H9 (cell line): ENCODE measurements at regions not wholly inside any gene's neighbourhood (a gene's known extent, or its start where the extent isn't known, plus 50 kb on each side); places are given as distances from the start of the nearest gene placed in this dataset.

Experiments
- DNase-seq: peaks from one replicate; pipeline ENCODE4 v3.0.0-alpha.2; 2017
- H2AFZ ChIP-seq: one replicate; pipeline ENCODE4 v1.6.1; 2013; ENCODE audit warnings: mild to moderate bottlenecking, low read length, control low read depth, moderate library complexity
- H2AK5ac ChIP-seq: 2 replicates; pipeline ENCODE4 v1.6.1; 2013; ENCODE audit warnings: low read length, control low read depth, mixed read lengths; ENCODE audit not compliant: insufficient read length
- H2BK120ac ChIP-seq: one replicate; pipeline ENCODE4 v1.6.1; 2013; ENCODE audit warnings: low read depth, mild to moderate bottlenecking, low read length, control low read depth, inconsistent platforms; ENCODE audit not compliant: poor library complexity, severe bottlenecking
- H2BK12ac ChIP-seq: 2 replicates; pipeline ENCODE4 v1.6.1; 2013; ENCODE audit warnings: low read length, control low read depth, mixed read lengths, low read depth; ENCODE audit not compliant: insufficient read length
- H2BK15ac ChIP-seq: 2 replicates; pipeline ENCODE4 v1.6.1; 2013; ENCODE audit warnings: low read depth, low read length, control low read depth
- H2BK20ac ChIP-seq: one replicate; pipeline ENCODE4 v1.6.1; 2013; ENCODE audit warnings: low read depth, mild to moderate bottlenecking, low read length, control low read depth, inconsistent platforms; ENCODE audit not compliant: poor library complexity, severe bottlenecking
- H2BK5ac ChIP-seq: 2 replicates; pipeline ENCODE4 v1.6.1; 2013; ENCODE audit warnings: low read length, control low read depth, mixed read lengths; ENCODE audit not compliant: insufficient read length
- H3K14ac ChIP-seq: 2 replicates; pipeline ENCODE4 v1.6.1; 2013; ENCODE audit warnings: low read length, control low read depth; ENCODE audit not compliant: insufficient read depth
- H3K18ac ChIP-seq: 2 replicates; pipeline ENCODE4 v1.6.1; 2013; ENCODE audit warnings: low read depth, mild to moderate bottlenecking, mixed read lengths, low read length, control low read depth; ENCODE audit not compliant: insufficient read length
- H3K23ac ChIP-seq: 2 replicates; pipeline ENCODE4 v1.6.1; 2013; ENCODE audit warnings: low read length, control low read depth, mixed read lengths, low read depth; ENCODE audit not compliant: insufficient read length
- H3K23me2 ChIP-seq: 2 replicates; pipeline ENCODE4 v1.6.1; 2013; ENCODE audit warnings: low read depth, mild to moderate bottlenecking, mixed read lengths, low read length, control low read depth; ENCODE audit not compliant: insufficient read length, poor library complexity, severe bottlenecking
- H3K27ac ChIP-seq: 2 replicates; pipeline ENCODE4 v1.5.1; 2013; ENCODE audit warnings: low read length, control low read depth, mixed read lengths, low read depth; ENCODE audit not compliant: insufficient read length
- H3K27me3 ChIP-seq: 2 replicates; pipeline ENCODE4 v1.6.1; 2013; ENCODE audit warnings: low read length, control low read depth, inconsistent platforms; ENCODE audit not compliant: insufficient read depth
- H3K4ac ChIP-seq: 2 replicates; pipeline ENCODE4 v1.6.1; 2013; ENCODE audit warnings: low read depth, mild to moderate bottlenecking, control low read depth, inconsistent platforms, low read length, moderate library complexity
- H3K4me1 ChIP-seq: 2 replicates; pipeline ENCODE4 v1.6.1; 2013; ENCODE audit warnings: low read length, control low read depth, inconsistent platforms; ENCODE audit not compliant: insufficient read depth
- H3K4me2 ChIP-seq: 2 replicates; pipeline ENCODE4 v1.6.1; 2013; ENCODE audit warnings: low read length, control low read depth, mixed read lengths; ENCODE audit not compliant: insufficient read length, insufficient read depth
- H3K56ac ChIP-seq: 2 replicates; pipeline ENCODE4 v1.6.1; 2013; ENCODE audit warnings: low read depth, mild to moderate bottlenecking, mixed read lengths, low read length, control low read depth; ENCODE audit not compliant: insufficient read length
- H3K79me1 ChIP-seq: 2 replicates; pipeline ENCODE4 v1.6.1; 2013; ENCODE audit warnings: low read depth, mild to moderate bottlenecking, moderate library complexity, low read length, control low read depth, inconsistent platforms; ENCODE audit not compliant: insufficient read depth, poor library complexity, severe bottlenecking
- H3K79me2 ChIP-seq: 2 replicates; pipeline ENCODE4 v1.6.1; 2013; ENCODE audit warnings: low read length, control low read depth, inconsistent platforms; ENCODE audit not compliant: insufficient read depth
- H3K9ac ChIP-seq: 2 replicates; pipeline ENCODE4 v1.6.1; 2013; ENCODE audit warnings: low read length, control low read depth, mixed read lengths; ENCODE audit not compliant: insufficient read length; ENCODE audit errors: extremely low read depth
- H3K9me3 ChIP-seq: one replicate; pipeline ENCODE4 v1.6.1; 2013; ENCODE audit warnings: low read depth, low read length, inconsistent platforms; ENCODE audit not compliant: control insufficient read depth
- H3T11ph ChIP-seq: one replicate; pipeline ENCODE4 v1.6.1; 2013; ENCODE audit warnings: mild to moderate bottlenecking, low read length, control low read depth, inconsistent platforms
- H4K20me1 ChIP-seq: one replicate; pipeline ENCODE4 v1.6.1; 2013; ENCODE audit not compliant: control insufficient read depth, insufficient read length, insufficient read depth
- H4K5ac ChIP-seq: 2 replicates; pipeline ENCODE4 v1.6.1; 2013; ENCODE audit warnings: low read depth, mild to moderate bottlenecking, mixed read lengths, low read length, control low read depth; ENCODE audit not compliant: insufficient read length
- H4K8ac ChIP-seq: replicated peaks from 2 replicates; pipeline ENCODE4 v1.6.1; 2013; ENCODE audit warnings: low read length, control low read depth, mixed read lengths, low read depth; ENCODE audit not compliant: insufficient read length
- H4K91ac ChIP-seq: 2 replicates; pipeline ENCODE4 v1.6.1; 2013; ENCODE audit warnings: low read depth, mild to moderate bottlenecking, moderate library complexity, mixed read lengths, low read length, control low read depth; ENCODE audit not compliant: insufficient read length
- H3K27ac Mint-ChIP-seq, 3 experiments: 2 replicates in 2 of 3; 3 replicates in 1 of 3; pipeline ENCODE4 v1.8.0; 2020 to 2021; ENCODE audit warnings: mixed read lengths in 3 of 3, mild to moderate bottlenecking in 1 of 3, moderate library complexity in 1 of 3
- H3K27me3 Mint-ChIP-seq: 2 replicates; pipeline ENCODE4 v1.8.0; 2021; ENCODE audit warnings: low read depth, mild to moderate bottlenecking, moderate library complexity, mixed read lengths
- H3K36me3 Mint-ChIP-seq, 3 experiments: 2 replicates in 2 of 3; 3 replicates in 1 of 3; pipeline ENCODE4 v1.8.0; 2020 to 2021; ENCODE audit warnings: low read depth in 3 of 3, mixed read lengths in 3 of 3; ENCODE audit not compliant: insufficient read depth in 1 of 3
- H3K4me1 Mint-ChIP-seq, 2 experiments: 2 replicates each; pipeline ENCODE4 v1.8.0; 2020; ENCODE audit warnings: mixed read lengths in 2 of 2
- H3K4me3 Mint-ChIP-seq, 2 experiments: 2 replicates in 1 of 2; 3 replicates in 1 of 2; pipeline ENCODE4 v1.8.0; 2020 to 2021; ENCODE audit warnings: mild to moderate bottlenecking in 2 of 2, mixed read lengths in 2 of 2, moderate library complexity in 1 of 2
- H3K9me3 Mint-ChIP-seq, 2 experiments: 2 replicates in 1 of 2; 3 replicates in 1 of 2; pipeline ENCODE4 v1.8.0; 2020; ENCODE audit warnings: mild to moderate bottlenecking in 2 of 2, mixed read lengths in 2 of 2, moderate library complexity in 1 of 2
- CTCF ChIP-seq: fragments of 200-600 bp; sonication (generic); conservative IDR thresholded peaks from 3 replicates; pipeline ENCODE4 v1.8.0; 2021; ENCODE audit warnings: antibody characterized with exemption, mild to moderate bottlenecking
- WGBS: extraction: QIAGEN DNeasy Blood & Tissue Kit; methylation state at CpG from one replicate; pipeline ENCODE4 v1.1.7; 2013; ENCODE audit warnings: missing lambda C conversion rate, low lambda C conversion rate, mixed read lengths; ENCODE audit not compliant: insufficient read length; ENCODE audit errors: extremely low coverage; 5-methylcytosine and 5-hydroxymethylcytosine counted together

GRCh38 chr5:155276231-155276630 is 262.7 kb downstream of the KIF4B start:
- no peaks in the 10 kb centered on the region for H3K23me2 ChIP-seq
- no peaks in the 10 kb centered on the region for H4K20me1 ChIP-seq
- Mint-ChIP-seq H3K4me3 (no peak overlapping the region), H3K9me3 (no peaks in the 10 kb centered on the region), H3K36me3 (no peaks in the 10 kb centered on the region), H3K27me3 (no peaks in the 10 kb centered on the region), H3K4me1 (peaks cover 17 to 21% of the 10 kb centered on the region in 2 experiments), H3K27ac (no peak overlapping the region; a peak in 1 of 7 replicates)
- H2AK5ac ChIP-seq, result no peak overlapping the region
- no peak overlapping the region for H2AFZ ChIP-seq
- no peak overlapping the region for H3K4me2 ChIP-seq
- H3K9ac ChIP-seq, result no peak overlapping the region
- no peak overlapping the region for H2BK120ac ChIP-seq
- TF ChIP-seq CTCF, result no peak
- WGBS, result no CpG with 5 or more reads among the region's 3 CpGs
- no peak overlapping the region for H2BK5ac ChIP-seq
- H3K4me1 ChIP-seq, result peaks cover 4% of the 10 kb centered on the region; the same call in 1 of the 2 replicates
- H3K79me2 ChIP-seq, result no peaks in the 10 kb centered on the region
- no peaks in the 10 kb centered on the region for H3K27me3 ChIP-seq
- H3K79me1 ChIP-seq, result no peaks in the 10 kb centered on the region
- H3K23ac ChIP-seq, result no peak overlapping the region
- no peak overlapping the region for H3T11ph ChIP-seq
- no peak overlapping the region for H4K5ac ChIP-seq
- no peak overlapping the region for H4K8ac ChIP-seq
- no peak overlapping the region for H2BK15ac ChIP-seq
- H3K18ac ChIP-seq, result no peak overlapping the region
- H2BK20ac ChIP-seq, result no peak overlapping the region
- H3K9me3 ChIP-seq, result no peaks in the 10 kb centered on the region
- H3K4ac ChIP-seq, result no peak overlapping the region
- DNase-seq, result no peak
- no peak overlapping the region for H3K27ac ChIP-seq
- no peak overlapping the region for H3K56ac ChIP-seq
- H4K91ac ChIP-seq, result no peak overlapping the region
- no peak overlapping the region for H2BK12ac ChIP-seq
- H3K14ac ChIP-seq, result no peak overlapping the region
